HEK293 (cell line): ENCODE measurements at regions not wholly inside any gene's neighbourhood (a gene's known extent, or its start where the extent isn't known, plus 50 kb on each side); places are given as distances from the start of the nearest gene placed in this dataset.

Source experiments
- GLI4 ChIP-seq: fragments of 450-650 bp; formaldehyde crosslinking; IDR thresholded peaks from 2 replicates; pipeline ENCODE4 v1.5.1; 2016; ENCODE audit warnings: missing biosample characterization, missing genetic modification characterization
- GLIS2 ChIP-seq: fragments of 450-650 bp; formaldehyde crosslinking; IDR thresholded peaks from 2 replicates; pipeline ENCODE4 v1.5.1; 2016; ENCODE audit warnings: missing biosample characterization, missing genetic modification characterization
- HOXC10 ChIP-seq: sonication (generic); formaldehyde crosslinking; IDR thresholded peaks from 2 replicates; pipeline ENCODE4 v1.8.1; 2023; ENCODE audit warnings: mild to moderate bottlenecking, missing genetic modification reagents
- SETDB1 ChIP-seq: IDR thresholded peaks from one replicate; pipeline ENCODE4 v1.6.1; 2017; ENCODE audit warnings: mild to moderate bottlenecking, low read length, moderate library complexity, mixed read lengths; ENCODE audit not compliant: insufficient read length
- SP2 ChIP-seq: fragments of 450-650 bp; formaldehyde crosslinking; IDR thresholded peaks from 2 replicates; pipeline ENCODE4 v1.5.1; 2016; ENCODE audit warnings: missing biosample characterization, missing genetic modification characterization
- YY1 ChIP-seq: fragments of 450-650 bp; formaldehyde crosslinking; IDR thresholded peaks from 2 replicates; pipeline ENCODE4 v1.5.1; 2018; ENCODE audit warnings: missing biosample characterization, missing genetic modification characterization
- ZNF416 ChIP-seq: fragments of 450-650 bp; formaldehyde crosslinking; IDR thresholded peaks from 2 replicates; pipeline ENCODE4 v1.5.1; 2016; ENCODE audit warnings: missing biosample characterization, missing genetic modification characterization
- TF ChIP-seq, protein P1 (sequence below): sonication (generic); formaldehyde crosslinking; IDR thresholded peaks from 2 replicates; pipeline ENCODE4 v1.8.1; 2022; ENCODE audit warnings: mild to moderate bottlenecking, moderate library complexity, missing genetic modification reagents
- TF ChIP-seq, protein P2 (sequence below): fragments of 450-650 bp; formaldehyde crosslinking; IDR thresholded peaks from 2 replicates; pipeline ENCODE4; 2016; ENCODE audit warnings: missing biosample characterization, missing genetic modification characterization
- TF ChIP-seq, protein P3 (sequence below): fragments of 450-650 bp; formaldehyde crosslinking; IDR thresholded peaks from 2 replicates; pipeline ENCODE4 v1.5.1; 2016; ENCODE audit warnings: missing biosample characterization, missing genetic modification characterization
- TF ChIP-seq, protein P4 (sequence below): fragments of 450-650 bp; formaldehyde crosslinking; IDR thresholded peaks from 2 replicates; pipeline ENCODE4 v1.5.1; 2017; ENCODE audit warnings: missing biosample characterization, missing genetic modification characterization
- TF ChIP-seq, protein P5 (sequence below): fragments of 450-650 bp; formaldehyde crosslinking; IDR thresholded peaks from 2 replicates; pipeline ENCODE4 v1.5.1; 2016; ENCODE audit warnings: missing biosample characterization, missing genetic modification characterization

DNA sequence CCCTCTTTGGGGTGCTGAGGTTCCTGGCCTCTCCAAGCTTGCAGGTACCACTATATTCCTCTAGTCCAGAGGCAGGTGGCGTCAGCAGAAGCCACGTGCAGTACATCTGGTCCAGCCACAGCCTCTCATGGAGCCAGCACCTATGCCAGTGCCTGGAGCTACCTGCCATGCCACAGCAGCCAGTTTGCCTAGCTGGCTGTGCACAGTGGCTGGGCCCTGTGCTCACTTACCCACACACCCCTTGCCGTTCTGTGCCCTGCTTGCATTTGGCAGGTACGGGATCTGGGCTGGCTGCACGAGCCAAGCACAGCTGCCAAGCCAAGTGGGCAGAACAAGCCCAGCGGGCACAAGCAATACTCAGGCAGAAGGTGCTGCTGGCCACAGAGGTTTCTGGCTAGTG, 601.1 kb downstream of the EPHA5 start:
- TF ChIP-seq, protein P1, sequence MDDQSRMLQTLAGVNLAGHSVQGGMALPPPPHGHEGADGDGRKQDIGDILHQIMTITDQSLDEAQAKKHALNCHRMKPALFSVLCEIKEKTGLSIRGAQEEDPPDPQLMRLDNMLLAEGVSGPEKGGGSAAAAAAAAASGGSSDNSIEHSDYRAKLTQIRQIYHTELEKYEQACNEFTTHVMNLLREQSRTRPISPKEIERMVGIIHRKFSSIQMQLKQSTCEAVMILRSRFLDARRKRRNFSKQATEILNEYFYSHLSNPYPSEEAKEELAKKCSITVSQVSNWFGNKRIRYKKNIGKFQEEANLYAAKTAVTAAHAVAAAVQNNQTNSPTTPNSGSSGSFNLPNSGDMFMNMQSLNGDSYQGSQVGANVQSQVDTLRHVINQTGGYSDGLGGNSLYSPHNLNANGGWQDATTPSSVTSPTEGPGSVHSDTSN (CRISPR knock-in tag) = no peak
- TF ChIP-seq HOXC10 (CRISPR knock-in tag) = no peak
- TF ChIP-seq, protein P2, sequence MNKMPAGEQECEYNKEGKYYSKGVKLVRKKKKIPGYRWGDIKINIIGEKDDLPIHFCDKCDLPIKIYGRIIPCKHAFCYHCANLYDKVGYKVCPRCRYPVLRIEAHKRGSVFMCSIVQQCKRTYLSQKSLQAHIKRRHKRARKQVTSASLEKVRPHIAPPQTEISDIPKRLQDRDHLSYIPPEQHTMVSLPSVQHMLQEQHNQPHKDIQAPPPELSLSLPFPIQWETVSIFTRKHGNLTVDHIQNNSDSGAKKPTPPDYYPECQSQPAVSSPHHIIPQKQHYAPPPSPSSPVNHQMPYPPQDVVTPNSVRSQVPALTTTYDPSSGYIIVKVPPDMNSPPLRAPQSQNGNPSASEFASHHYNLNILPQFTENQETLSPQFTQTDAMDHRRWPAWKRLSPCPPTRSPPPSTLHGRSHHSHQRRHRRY (tag by site-specific recombination) = no peak
- TF ChIP-seq, protein P3, sequence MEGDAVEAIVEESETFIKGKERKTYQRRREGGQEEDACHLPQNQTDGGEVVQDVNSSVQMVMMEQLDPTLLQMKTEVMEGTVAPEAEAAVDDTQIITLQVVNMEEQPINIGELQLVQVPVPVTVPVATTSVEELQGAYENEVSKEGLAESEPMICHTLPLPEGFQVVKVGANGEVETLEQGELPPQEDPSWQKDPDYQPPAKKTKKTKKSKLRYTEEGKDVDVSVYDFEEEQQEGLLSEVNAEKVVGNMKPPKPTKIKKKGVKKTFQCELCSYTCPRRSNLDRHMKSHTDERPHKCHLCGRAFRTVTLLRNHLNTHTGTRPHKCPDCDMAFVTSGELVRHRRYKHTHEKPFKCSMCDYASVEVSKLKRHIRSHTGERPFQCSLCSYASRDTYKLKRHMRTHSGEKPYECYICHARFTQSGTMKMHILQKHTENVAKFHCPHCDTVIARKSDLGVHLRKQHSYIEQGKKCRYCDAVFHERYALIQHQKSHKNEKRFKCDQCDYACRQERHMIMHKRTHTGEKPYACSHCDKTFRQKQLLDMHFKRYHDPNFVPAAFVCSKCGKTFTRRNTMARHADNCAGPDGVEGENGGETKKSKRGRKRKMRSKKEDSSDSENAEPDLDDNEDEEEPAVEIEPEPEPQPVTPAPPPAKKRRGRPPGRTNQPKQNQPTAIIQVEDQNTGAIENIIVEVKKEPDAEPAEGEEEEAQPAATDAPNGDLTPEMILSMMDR (tag by site-specific recombination) = no peak
- TF ChIP-seq SP2 (tag by site-specific recombination) = no peak
- no peak for TF ChIP-seq GLI4 (tag by site-specific recombination)
- TF ChIP-seq, protein P4, sequence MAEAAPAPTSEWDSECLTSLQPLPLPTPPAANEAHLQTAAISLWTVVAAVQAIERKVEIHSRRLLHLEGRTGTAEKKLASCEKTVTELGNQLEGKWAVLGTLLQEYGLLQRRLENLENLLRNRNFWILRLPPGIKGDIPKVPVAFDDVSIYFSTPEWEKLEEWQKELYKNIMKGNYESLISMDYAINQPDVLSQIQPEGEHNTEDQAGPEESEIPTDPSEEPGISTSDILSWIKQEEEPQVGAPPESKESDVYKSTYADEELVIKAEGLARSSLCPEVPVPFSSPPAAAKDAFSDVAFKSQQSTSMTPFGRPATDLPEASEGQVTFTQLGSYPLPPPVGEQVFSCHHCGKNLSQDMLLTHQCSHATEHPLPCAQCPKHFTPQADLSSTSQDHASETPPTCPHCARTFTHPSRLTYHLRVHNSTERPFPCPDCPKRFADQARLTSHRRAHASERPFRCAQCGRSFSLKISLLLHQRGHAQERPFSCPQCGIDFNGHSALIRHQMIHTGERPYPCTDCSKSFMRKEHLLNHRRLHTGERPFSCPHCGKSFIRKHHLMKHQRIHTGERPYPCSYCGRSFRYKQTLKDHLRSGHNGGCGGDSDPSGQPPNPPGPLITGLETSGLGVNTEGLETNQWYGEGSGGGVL (tag by site-specific recombination) = no peak
- TF ChIP-seq, protein P5, sequence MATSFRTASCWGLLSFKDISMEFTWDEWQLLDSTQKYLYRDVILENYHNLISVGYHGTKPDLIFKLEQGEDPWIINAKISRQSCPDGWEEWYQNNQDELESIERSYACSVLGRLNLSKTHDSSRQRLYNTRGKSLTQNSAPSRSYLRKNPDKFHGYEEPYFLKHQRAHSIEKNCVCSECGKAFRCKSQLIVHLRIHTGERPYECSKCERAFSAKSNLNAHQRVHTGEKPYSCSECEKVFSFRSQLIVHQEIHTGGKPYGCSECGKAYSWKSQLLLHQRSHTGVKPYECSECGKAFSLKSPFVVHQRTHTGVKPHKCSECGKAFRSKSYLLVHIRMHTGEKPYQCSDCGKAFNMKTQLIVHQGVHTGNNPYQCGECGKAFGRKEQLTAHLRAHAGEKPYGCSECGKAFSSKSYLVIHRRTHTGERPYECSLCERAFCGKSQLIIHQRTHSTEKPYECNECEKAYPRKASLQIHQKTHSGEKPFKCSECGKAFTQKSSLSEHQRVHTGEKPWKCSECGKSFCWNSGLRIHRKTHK (tag by site-specific recombination) = no peak
- TF ChIP-seq GLIS2 (tag by site-specific recombination) = no peak
- no peak for TF ChIP-seq YY1
- TF ChIP-seq ZNF416 = no peak
- TF ChIP-seq SETDB1 = no peak
